ENCODE measurements at regions not wholly inside any gene's neighbourhood (a gene's known extent, or its start where the extent isn't known, plus 50 kb on each side); places are given as distances from the start of the nearest gene placed in this dataset.

GRCh38 chr12:30850684-30851083 is 75.9 kb upstream of the TSPAN11 start:
- H3K4me3 ChIP-seq (ENCODE audit: low read depth in 1 of 2, low read length in 2 of 2) = no peak overlapping the region
- H3K27ac ChIP-seq (ENCODE audit: low read depth in 2 of 2, low read length in 1 of 2) = no peak overlapping the region
- H3K27me3 ChIP-seq (ENCODE audit: control insufficient read depth in 1 of 2, insufficient read depth in 2 of 2, low read length in 2 of 2) = no peaks in the 10 kb centered on the region
- WGBS, 2 donors = 46 to 47% methylated on average over 8 of the region's 8 CpGs
- H3K36me3 ChIP-seq (ENCODE audit: control insufficient read depth in 2 of 2, insufficient read depth in 2 of 2, low read length in 1 of 2) = no peaks in the 10 kb centered on the region
- no peaks in the 10 kb centered on the region for H3K4me1 ChIP-seq (ENCODE audit: control insufficient read depth in 2 of 2, insufficient read depth in 2 of 2, low read length in 1 of 2)
- no peaks in the 10 kb centered on the region for H3K9me3 ChIP-seq (ENCODE audit: control insufficient read depth in 2 of 2, insufficient read depth in 1 of 2, low read depth in 1 of 2, low read length in 1 of 2)

GRCh38 chr12:30847259-30847658 is 79.3 kb upstream of the TSPAN11 start:
- Histone ChIP-seq H3K9me3 (ENCODE audit: control insufficient read depth in 2 of 2, insufficient read depth in 1 of 2, low read depth in 1 of 2, low read length in 1 of 2) (no peaks in the 10 kb centered on the region), H3K4me1 (ENCODE audit: control insufficient read depth in 2 of 2, insufficient read depth in 2 of 2, low read length in 1 of 2) (no peaks in the 10 kb centered on the region), H3K36me3 (ENCODE audit: control insufficient read depth in 2 of 2, insufficient read depth in 2 of 2, low read length in 1 of 2) (no peaks in the 10 kb centered on the region), H3K4me3 (ENCODE audit: low read depth in 1 of 2, low read length in 2 of 2) (no peak overlapping the region), H3K27ac (ENCODE audit: low read depth in 2 of 2, low read length in 1 of 2) (no peak overlapping the region), H3K27me3 (ENCODE audit: control insufficient read depth in 1 of 2, insufficient read depth in 2 of 2, low read length in 2 of 2) (no peaks in the 10 kb centered on the region)
- 30 to 32% methylated on average over 3 of the region's 3 CpGs for WGBS, 2 donors

GRCh38 chr12:30846776-30847175 is 79.8 kb upstream of the TSPAN11 start:
- 86 to 91% methylated on average over 4 of the region's 4 CpGs for WGBS, 2 donors
- H3K9me3 ChIP-seq (ENCODE audit: control insufficient read depth in 2 of 2, insufficient read depth in 1 of 2, low read depth in 1 of 2, low read length in 1 of 2) = no peaks in the 10 kb centered on the region
- no peaks in the 10 kb centered on the region for H3K27me3 ChIP-seq (ENCODE audit: control insufficient read depth in 1 of 2, insufficient read depth in 2 of 2, low read length in 2 of 2)
- no peaks in the 10 kb centered on the region for H3K4me1 ChIP-seq (ENCODE audit: control insufficient read depth in 2 of 2, insufficient read depth in 2 of 2, low read length in 1 of 2)
- no peak overlapping the region for H3K4me3 ChIP-seq (ENCODE audit: low read depth in 1 of 2, low read length in 2 of 2)
- H3K27ac ChIP-seq (ENCODE audit: low read depth in 2 of 2, low read length in 1 of 2) = no peak overlapping the region
- H3K36me3 ChIP-seq (ENCODE audit: control insufficient read depth in 2 of 2, insufficient read depth in 2 of 2, low read length in 1 of 2) = no peaks in the 10 kb centered on the region

- no peaks in the 10 kb centered on the region for H3K27me3 ChIP-seq (ENCODE audit: control insufficient read depth in 1 of 2, insufficient read depth in 2 of 2, low read length in 2 of 2)
- H3K36me3 ChIP-seq (ENCODE audit: control insufficient read depth in 2 of 2, insufficient read depth in 2 of 2, low read length in 1 of 2) = no peaks in the 10 kb centered on the region
- H3K4me3 ChIP-seq (ENCODE audit: low read depth in 1 of 2, low read length in 2 of 2) = no peak overlapping the region
- no peaks in the 10 kb centered on the region for H3K4me1 ChIP-seq (ENCODE audit: control insufficient read depth in 2 of 2, insufficient read depth in 2 of 2, low read length in 1 of 2)
- H3K9me3 ChIP-seq (ENCODE audit: control insufficient read depth in 2 of 2, insufficient read depth in 1 of 2, low read depth in 1 of 2, low read length in 1 of 2) = no peaks in the 10 kb centered on the region
- WGBS, 2 donors = 81 to 88% methylated on average over 5 of the region's 5 CpGs
- no peak overlapping the region for H3K27ac ChIP-seq (ENCODE audit: low read depth in 2 of 2, low read length in 1 of 2)
Measured at GRCh38 chr12:30845676-30846075, 80.9 kb upstream of the TSPAN11 start.

GRCh38 chr12:30843211-30843610 is 83.3 kb upstream of the TSPAN11 start:
- WGBS, 2 donors = 72 to 90% methylated on average over 3 of the region's 3 CpGs
- Histone ChIP-seq H3K27me3 (ENCODE audit: control insufficient read depth in 1 of 2, insufficient read depth in 2 of 2, low read length in 2 of 2) (no peaks in the 10 kb centered on the region), H3K27ac (ENCODE audit: low read depth in 2 of 2, low read length in 1 of 2) (no peak overlapping the region), H3K9me3 (ENCODE audit: control insufficient read depth in 2 of 2, insufficient read depth in 1 of 2, low read depth in 1 of 2, low read length in 1 of 2) (no peaks in the 10 kb centered on the region), H3K4me1 (ENCODE audit: control insufficient read depth in 2 of 2, insufficient read depth in 2 of 2, low read length in 1 of 2) (no peaks in the 10 kb centered on the region), H3K36me3 (ENCODE audit: control insufficient read depth in 2 of 2, insufficient read depth in 2 of 2, low read length in 1 of 2) (no peaks in the 10 kb centered on the region), H3K4me3 (ENCODE audit: low read depth in 1 of 2, low read length in 2 of 2) (no peak overlapping the region)

GRCh38 chr12:30840715-30841114 is 85.8 kb upstream of the TSPAN11 start:
- H3K36me3 ChIP-seq (ENCODE audit: control insufficient read depth in 2 of 2, insufficient read depth in 2 of 2, low read length in 1 of 2) = no peaks in the 10 kb centered on the region
- 87 to 94% methylated on average over 3 of the region's 3 CpGs for WGBS, 2 donors
- H3K27me3 ChIP-seq (ENCODE audit: control insufficient read depth in 1 of 2, insufficient read depth in 2 of 2, low read length in 2 of 2) = no peaks in the 10 kb centered on the region
- no peaks in the 10 kb centered on the region for H3K4me1 ChIP-seq (ENCODE audit: control insufficient read depth in 2 of 2, insufficient read depth in 2 of 2, low read length in 1 of 2)
- no peaks in the 10 kb centered on the region for H3K9me3 ChIP-seq (ENCODE audit: control insufficient read depth in 2 of 2, insufficient read depth in 1 of 2, low read depth in 1 of 2, low read length in 1 of 2)
- H3K27ac ChIP-seq (ENCODE audit: low read depth in 2 of 2, low read length in 1 of 2) = no peak overlapping the region
- H3K4me3 ChIP-seq (ENCODE audit: low read depth in 1 of 2, low read length in 2 of 2) = no peak overlapping the region

- H3K36me3 ChIP-seq (ENCODE audit: control insufficient read depth in 2 of 2, insufficient read depth in 2 of 2, low read length in 1 of 2) = no peaks in the 10 kb centered on the region
- H3K27me3 ChIP-seq (ENCODE audit: control insufficient read depth in 1 of 2, insufficient read depth in 2 of 2, low read length in 2 of 2) = no peaks in the 10 kb centered on the region
- no peaks in the 10 kb centered on the region for H3K9me3 ChIP-seq (ENCODE audit: control insufficient read depth in 2 of 2, insufficient read depth in 1 of 2, low read depth in 1 of 2, low read length in 1 of 2)
- no peak overlapping the region for H3K27ac ChIP-seq (ENCODE audit: low read depth in 2 of 2, low read length in 1 of 2)
- H3K4me1 ChIP-seq (ENCODE audit: control insufficient read depth in 2 of 2, insufficient read depth in 2 of 2, low read length in 1 of 2) = no peaks in the 10 kb centered on the region
- WGBS, 2 donors = 72 to 79% methylated on average over 7 of the region's 7 CpGs
- no peak overlapping the region for H3K4me3 ChIP-seq (ENCODE audit: low read depth in 1 of 2, low read length in 2 of 2)
Measured at GRCh38 chr12:30839643-30840220, 85.0 kb upstream of the CAPRIN2 start.

GRCh38 chr12:30837595-30837994 is 82.8 kb upstream of the CAPRIN2 start:
- Histone ChIP-seq H3K27me3 (ENCODE audit: control insufficient read depth in 1 of 2, insufficient read depth in 2 of 2, low read length in 2 of 2) (no peaks in the 10 kb centered on the region), H3K36me3 (ENCODE audit: control insufficient read depth in 2 of 2, insufficient read depth in 2 of 2, low read length in 1 of 2) (no peaks in the 10 kb centered on the region), H3K9me3 (ENCODE audit: control insufficient read depth in 2 of 2, insufficient read depth in 1 of 2, low read depth in 1 of 2, low read length in 1 of 2) (no peaks in the 10 kb centered on the region), H3K27ac (ENCODE audit: low read depth in 2 of 2, low read length in 1 of 2) (no peak overlapping the region), H3K4me1 (ENCODE audit: control insufficient read depth in 2 of 2, insufficient read depth in 2 of 2, low read length in 1 of 2) (no peaks in the 10 kb centered on the region), H3K4me3 (ENCODE audit: low read depth in 1 of 2, low read length in 2 of 2) (no peak overlapping the region)
- WGBS, 2 donors = 74 to 77% methylated on average over 7 of the region's 7 CpGs

- Histone ChIP-seq H3K4me1 (ENCODE audit: control insufficient read depth in 2 of 2, insufficient read depth in 2 of 2, low read length in 1 of 2) (no peaks in the 10 kb centered on the region), H3K36me3 (ENCODE audit: control insufficient read depth in 2 of 2, insufficient read depth in 2 of 2, low read length in 1 of 2) (no peaks in the 10 kb centered on the region), H3K4me3 (ENCODE audit: low read depth in 1 of 2, low read length in 2 of 2) (no peak overlapping the region), H3K27me3 (ENCODE audit: control insufficient read depth in 1 of 2, insufficient read depth in 2 of 2, low read length in 2 of 2) (no peaks in the 10 kb centered on the region), H3K9me3 (ENCODE audit: control insufficient read depth in 2 of 2, insufficient read depth in 1 of 2, low read depth in 1 of 2, low read length in 1 of 2) (no peaks in the 10 kb centered on the region), H3K27ac (ENCODE audit: low read depth in 2 of 2, low read length in 1 of 2) (no peak overlapping the region)
- WGBS, 2 donors = 45 to 61% methylated on average over 12 of the region's 12 CpGs
Measured at GRCh38 chr12:30836656-30837445, 82.1 kb upstream of the CAPRIN2 start.

- Histone ChIP-seq H3K36me3 (ENCODE audit: control insufficient read depth in 2 of 2, insufficient read depth in 2 of 2, low read length in 1 of 2) (no peaks in the 10 kb centered on the region), H3K27ac (ENCODE audit: low read depth in 2 of 2, low read length in 1 of 2) (no peak overlapping the region), H3K9me3 (ENCODE audit: control insufficient read depth in 2 of 2, insufficient read depth in 1 of 2, low read depth in 1 of 2, low read length in 1 of 2) (no peaks in the 10 kb centered on the region), H3K27me3 (ENCODE audit: control insufficient read depth in 1 of 2, insufficient read depth in 2 of 2, low read length in 2 of 2) (no peaks in the 10 kb centered on the region), H3K4me1 (ENCODE audit: control insufficient read depth in 2 of 2, insufficient read depth in 2 of 2, low read length in 1 of 2) (no peaks in the 10 kb centered on the region), H3K4me3 (ENCODE audit: low read depth in 1 of 2, low read length in 2 of 2) (no peak overlapping the region)
- WGBS, 2 donors = 84 to 94% methylated on average over 4 of the region's 4 CpGs
Measured at GRCh38 chr12:30835216-30835615, 80.5 kb upstream of the CAPRIN2 start.
